ENCODE measurements at regions not wholly inside any gene's neighbourhood (a gene's known extent, or its start where the extent isn't known, plus 50 kb on each side); places are given as distances from the start of the nearest gene placed in this dataset.

GRCh38 chr3:104755791-104756190 lies 610.9 kb upstream of the ALCAM start:
- Histone ChIP-seq H2AFZ (ENCODE audit: low read depth, low read length) (no peak overlapping the region), H4K20me1 (ENCODE audit: insufficient read depth) (no peaks in the 10 kb centered on the region), H3K27ac (ENCODE audit: low read length) (no peak overlapping the region), H3K9ac (ENCODE audit: low read length) (no peak overlapping the region), H3K4me2 (ENCODE audit: low read length) (no peak overlapping the region), H3K9me3 (ENCODE audit: low read length) (no peaks in the 10 kb centered on the region), H3K9me2 (ENCODE audit: insufficient read depth, low read length) (no peaks in the 10 kb centered on the region), H3F3A (ENCODE audit: insufficient read depth, low read length, poor library complexity, severe bottlenecking) (no peaks in the 10 kb centered on the region), H3K36me3 (ENCODE audit: insufficient read depth, low read length) (no peaks in the 10 kb centered on the region), H3K79me2 (replicated peaks; ENCODE audit: insufficient read depth, low read length) (no peaks in the 10 kb centered on the region), H3K4me3 (ENCODE audit: low read length) (no peak overlapping the region), H3K27me3 (ENCODE audit: insufficient read depth, low read depth, low read length) (no peaks in the 10 kb centered on the region)
- TF ChIP-seq TAF1 (IDR thresholded peaks at IDR 0.05; ENCODE audit: low read depth) (no peak), EZH2 (IDR thresholded peaks at IDR 0.05; ENCODE audit: borderline replicate concordance, insufficient read depth, low read length, poor library complexity, severe bottlenecking) (no peak), REST (IDR thresholded peaks at IDR 0.05; ENCODE audit: borderline replicate concordance) (no peak), CTCF (IDR thresholded peaks at IDR 0.05; ENCODE audit: poor library complexity, severe bottlenecking) (no peak), RAD21 (conservative IDR thresholded peaks at IDR 0.05) (no peak), MXI1 (conservative IDR thresholded peaks at IDR 0.05; ENCODE audit: poor library complexity, severe bottlenecking) (no peak), SMC3 (conservative IDR thresholded peaks at IDR 0.05; ENCODE audit: poor library complexity) (no peak), EP300 (conservative IDR thresholded peaks at IDR 0.05; ENCODE audit: poor library complexity, severe bottlenecking) (no peak), POLR2AphosphoS5 (IDR thresholded peaks at IDR 0.05) (no peak)

- no peaks in the 10 kb centered on the region for H3K27me3 ChIP-seq (ENCODE audit: insufficient read depth, low read depth, low read length)
- H3K36me3 ChIP-seq (ENCODE audit: insufficient read depth, low read length) = no peaks in the 10 kb centered on the region
- H3K79me2 ChIP-seq (replicated peaks; ENCODE audit: insufficient read depth, low read length) = no peaks in the 10 kb centered on the region
- H3K27ac ChIP-seq (ENCODE audit: low read length) = no peak overlapping the region
- H3K9ac ChIP-seq (ENCODE audit: low read length) = no peak overlapping the region
- TF ChIP-seq POLR2AphosphoS5 (IDR thresholded peaks at IDR 0.05) = no peak
- TF ChIP-seq MXI1 (conservative IDR thresholded peaks at IDR 0.05; ENCODE audit: poor library complexity, severe bottlenecking) = no peak
- no peak for TF ChIP-seq TAF1 (IDR thresholded peaks at IDR 0.05; ENCODE audit: low read depth)
- TF ChIP-seq CTCF (IDR thresholded peaks at IDR 0.05; ENCODE audit: poor library complexity, severe bottlenecking) = no peak
- TF ChIP-seq REST (IDR thresholded peaks at IDR 0.05; ENCODE audit: borderline replicate concordance) = no peak
- TF ChIP-seq SMC3 (conservative IDR thresholded peaks at IDR 0.05; ENCODE audit: poor library complexity) = no peak
- TF ChIP-seq RAD21 (conservative IDR thresholded peaks at IDR 0.05) = no peak
- no peak for TF ChIP-seq EP300 (conservative IDR thresholded peaks at IDR 0.05; ENCODE audit: poor library complexity, severe bottlenecking)
- no peak for TF ChIP-seq EZH2 (IDR thresholded peaks at IDR 0.05; ENCODE audit: borderline replicate concordance, insufficient read depth, low read length, poor library complexity, severe bottlenecking)
- H3K4me2 ChIP-seq (ENCODE audit: low read length) = no peak overlapping the region
- no peaks in the 10 kb centered on the region for H3K9me3 ChIP-seq (ENCODE audit: low read length)
- no peak overlapping the region for H3K4me3 ChIP-seq (ENCODE audit: low read length)
- no peaks in the 10 kb centered on the region for H3F3A ChIP-seq (ENCODE audit: insufficient read depth, low read length, poor library complexity, severe bottlenecking)
- no peaks in the 10 kb centered on the region for H4K20me1 ChIP-seq (ENCODE audit: insufficient read depth)
- H2AFZ ChIP-seq (ENCODE audit: low read depth, low read length) = no peak overlapping the region
- no peaks in the 10 kb centered on the region for H3K9me2 ChIP-seq (ENCODE audit: insufficient read depth, low read length)
Measured at GRCh38 chr3:104763007-104763406, 603.7 kb upstream of the ALCAM start.
